GM23338 (cell line): ENCODE measurements at regions not wholly inside any gene's neighbourhood (a gene's known extent, or its start where the extent isn't known, plus 50 kb on each side); places are given as distances from the start of the nearest gene placed in this dataset.

Experiments
- ATAC-seq: fragments of 200-7000 bp; cut with Tn5 transposase; 3 replicates; pipeline ENCODE4 v1.9.1; 2020
- DNase-seq: peaks from one replicate; pipeline ENCODE4 v3.0.0-alpha.2; 2015; ENCODE audit warnings: low spot score
- H2AFZ ChIP-seq: fragments of 200-600 bp; sonication (generic); 2 replicates; pipeline ENCODE4 v1.8.0; 2016; ENCODE audit warnings: antibody characterized with exemption, mild to moderate bottlenecking, moderate library complexity
- H3F3A ChIP-seq: fragments of 200-600 bp; sonication (generic); replicated peaks from 2 replicates; pipeline ENCODE4 v1.8.0; 2017; ENCODE audit warnings: antibody characterized with exemption, mixed run types, low read depth
- H3K27ac ChIP-seq: fragments of 200-600 bp; sonication (generic); 2 replicates; pipeline ENCODE4 v1.6.1; 2016; ENCODE audit warnings: low read depth
- H3K27me3 ChIP-seq: fragments of 200-600 bp; sonication (generic); 2 replicates; pipeline ENCODE4 v1.8.0; 2016; ENCODE audit warnings: mild to moderate bottlenecking, mixed run types, moderate library complexity; ENCODE audit not compliant: insufficient read depth
- H3K36me3 ChIP-seq: fragments of 200-600 bp; sonication (generic); 2 replicates; pipeline ENCODE4 v1.8.0; 2016; ENCODE audit warnings: mild to moderate bottlenecking; ENCODE audit not compliant: insufficient read depth
- H3K4me1 ChIP-seq: fragments of 200-600 bp; sonication (generic); 2 replicates; pipeline ENCODE4 v1.8.0; 2016; ENCODE audit warnings: mild to moderate bottlenecking, moderate library complexity; ENCODE audit not compliant: insufficient read depth
- H3K4me2 ChIP-seq: fragments of 200-600 bp; sonication (generic); 2 replicates; pipeline ENCODE4 v1.7.1; 2017; ENCODE audit warnings: mixed run types
- H3K4me3 ChIP-seq: fragments of 200-600 bp; sonication (generic); 2 replicates; pipeline ENCODE4 v1.6.1; 2016; ENCODE audit warnings: mixed run types
- H3K79me2 ChIP-seq: fragments of 200-600 bp; sonication (generic); replicated peaks from 2 replicates; pipeline ENCODE4 v1.8.0; 2017; ENCODE audit warnings: mild to moderate bottlenecking; ENCODE audit not compliant: insufficient read depth
- H3K9me2 ChIP-seq: fragments of 200-600 bp; sonication (generic); 2 replicates; pipeline ENCODE4 v1.8.0; 2017; ENCODE audit not compliant: insufficient read depth
- H4K20me1 ChIP-seq: fragments of 200-600 bp; sonication (generic); replicated peaks from 2 replicates; pipeline ENCODE4 v1.8.0; 2017; ENCODE audit warnings: mild to moderate bottlenecking; ENCODE audit not compliant: insufficient read depth
- H3K27ac Mint-ChIP-seq: 2 replicates; pipeline ENCODE4 v1.8.0; 2020; ENCODE audit warnings: inconsistent platforms, mild to moderate bottlenecking, moderate library complexity, mixed read lengths
- H3K27me3 Mint-ChIP-seq: 3 replicates; pipeline ENCODE4 v1.8.0; 2022; ENCODE audit warnings: low read depth, mild to moderate bottlenecking, moderate library complexity, mixed read lengths, inconsistent platforms; ENCODE audit not compliant: insufficient read depth, poor library complexity
- H3K36me3 Mint-ChIP-seq: 3 replicates; pipeline ENCODE4 v1.8.0; 2021; ENCODE audit warnings: low read depth, mild to moderate bottlenecking, inconsistent platforms, moderate library complexity, mixed read lengths
- H3K4me1 Mint-ChIP-seq: 3 replicates; pipeline ENCODE4 v1.8.0; 2020; ENCODE audit warnings: mild to moderate bottlenecking, inconsistent platforms, mixed read lengths
- H3K4me3 Mint-ChIP-seq: 3 replicates; pipeline ENCODE4 v1.8.0; 2021; ENCODE audit warnings: moderate library complexity, mild to moderate bottlenecking, inconsistent platforms, mixed read lengths
- H3K9me3 Mint-ChIP-seq: 3 replicates; pipeline ENCODE4 v1.8.0; 2020; ENCODE audit warnings: moderate library complexity, mild to moderate bottlenecking, inconsistent platforms, mixed read lengths
- CREB1 ChIP-seq: fragments of 250-450 bp; sonication (Bioruptor Pico); IDR thresholded peaks from 2 replicates; pipeline ENCODE4 v1.5.0; 2020; ENCODE audit warnings: low read depth, mild to moderate bottlenecking, moderate library complexity
- EZH2 ChIP-seq: fragments of 200-600 bp; sonication (generic); IDR thresholded peaks from one replicate; pipeline ENCODE4 v1.8.0; 2017; ENCODE audit warnings: antibody characterized with exemption, mild to moderate bottlenecking, low read depth; ENCODE audit not compliant: unreplicated experiment
- EZH2phosphoT487 ChIP-seq: fragments of 200-600 bp; sonication (generic); IDR thresholded peaks from one replicate; pipeline ENCODE4 v1.8.1; 2018; ENCODE audit warnings: antibody characterized with exemption; ENCODE audit not compliant: unreplicated experiment
- JUNB ChIP-seq: IDR thresholded peaks from one replicate; pipeline ENCODE4 v1.6.1; 2016; ENCODE audit warnings: antibody characterized with exemption; ENCODE audit not compliant: unreplicated experiment
- NANOG ChIP-seq: IDR thresholded peaks from 2 replicates; pipeline ENCODE4 v1.6.1; 2016; ENCODE audit warnings: antibody characterized with exemption, borderline replicate concordance
- POLR2AphosphoS5 ChIP-seq: IDR thresholded peaks from 2 replicates; pipeline ENCODE4 v1.6.1; 2016; ENCODE audit warnings: antibody characterized with exemption, low read depth
- REST ChIP-seq: IDR thresholded peaks from one replicate; pipeline ENCODE4 v1.6.1; 2018; ENCODE audit warnings: antibody characterized with exemption; ENCODE audit not compliant: unreplicated experiment
- STAT1 ChIP-seq: IDR thresholded peaks from one replicate; pipeline ENCODE4 v1.6.1; 2016; ENCODE audit warnings: antibody characterized with exemption; ENCODE audit not compliant: unreplicated experiment
- ZNF114 ChIP-seq: fragments of 250-450 bp; sonication (Bioruptor Pico); IDR thresholded peaks from 2 replicates; pipeline ENCODE4 v1.5.0; 2020; ENCODE audit warnings: mild to moderate bottlenecking, moderate library complexity
- ZNF331 ChIP-seq: fragments of 250-450 bp; sonication (Bioruptor Pico); IDR thresholded peaks from 2 replicates; pipeline ENCODE4 v1.5.0; 2020; ENCODE audit warnings: low read depth, mild to moderate bottlenecking, moderate library complexity
- ZNF462 ChIP-seq: fragments of 250-450 bp; sonication (Bioruptor Pico); IDR thresholded peaks from 2 replicates; pipeline ENCODE4 v1.5.0; 2020; ENCODE audit warnings: mild to moderate bottlenecking, moderate library complexity
- TF ChIP-seq, protein P1 (sequence below): IDR thresholded peaks from 2 replicates; pipeline ENCODE4 v1.6.1; 2016; ENCODE audit warnings: antibody characterized with exemption
- TF ChIP-seq, protein P2 (sequence below), 2 experiments: fragments of 200-600 bp in 1 of 2; sonication (generic) in 1 of 2; conservative IDR thresholded peaks; 2 replicates each; pipeline versions ENCODE4 v1.5.1 to v1.6.1; 2016 to 2017; ENCODE audit warnings: antibody characterized with exemption in 2 of 2, low read depth in 2 of 2, mild to moderate bottlenecking in 2 of 2, moderate library complexity in 1 of 2

DNA sequence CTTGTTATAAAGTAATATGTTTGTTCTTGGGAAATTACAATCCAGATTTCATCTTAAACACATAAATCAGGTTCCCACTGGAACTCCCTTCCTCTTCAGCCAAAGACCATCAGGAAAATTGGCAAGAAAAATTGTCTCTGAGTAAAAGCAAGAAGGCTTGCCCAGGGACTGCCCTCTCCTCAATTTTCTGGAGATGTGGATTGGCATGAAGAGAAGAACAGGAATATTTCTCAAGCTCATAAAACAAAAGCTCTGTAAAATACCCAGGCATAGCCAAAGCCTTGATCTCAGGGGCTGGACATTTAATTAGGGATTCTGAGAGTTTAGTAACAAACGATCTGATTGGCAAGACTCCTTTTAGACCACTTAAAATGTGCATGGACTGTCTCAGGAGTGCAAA, 223.4 kb downstream of the ZNF608 start:
- Histone ChIP-seq H3K27ac (no peak overlapping the region), H3K79me2 (no peaks in the 10 kb centered on the region), H3K27me3 (no peaks in the 10 kb centered on the region), H4K20me1 (no peaks in the 10 kb centered on the region; the same call in 1 of the 2 replicates), H3K4me1 (no peaks in the 10 kb centered on the region), H3F3A (no peaks in the 10 kb centered on the region), H3K9me2 (0 out of 2 replicates have a peak, but pooled peaks cover 19% of the 10 kb centered on the region), H2AFZ (no peak overlapping the region), H3K4me2 (no peak overlapping the region), H3K36me3 (no peaks in the 10 kb centered on the region; the same call in 1 of the 2 replicates), H3K4me3 (no peak overlapping the region)
- no peak for TF ChIP-seq CREB1 (CRISPR knock-in tag)
- TF ChIP-seq, protein P1, sequence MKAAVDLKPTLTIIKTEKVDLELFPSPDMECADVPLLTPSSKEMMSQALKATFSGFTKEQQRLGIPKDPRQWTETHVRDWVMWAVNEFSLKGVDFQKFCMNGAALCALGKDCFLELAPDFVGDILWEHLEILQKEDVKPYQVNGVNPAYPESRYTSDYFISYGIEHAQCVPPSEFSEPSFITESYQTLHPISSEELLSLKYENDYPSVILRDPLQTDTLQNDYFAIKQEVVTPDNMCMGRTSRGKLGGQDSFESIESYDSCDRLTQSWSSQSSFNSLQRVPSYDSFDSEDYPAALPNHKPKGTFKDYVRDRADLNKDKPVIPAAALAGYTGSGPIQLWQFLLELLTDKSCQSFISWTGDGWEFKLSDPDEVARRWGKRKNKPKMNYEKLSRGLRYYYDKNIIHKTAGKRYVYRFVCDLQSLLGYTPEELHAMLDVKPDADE = no peak
- TF ChIP-seq JUNB = no peak
- no peak for TF ChIP-seq EZH2phosphoT487
- TF ChIP-seq ZNF462 (CRISPR knock-in tag) = no peak
- TF ChIP-seq, protein P2, sequence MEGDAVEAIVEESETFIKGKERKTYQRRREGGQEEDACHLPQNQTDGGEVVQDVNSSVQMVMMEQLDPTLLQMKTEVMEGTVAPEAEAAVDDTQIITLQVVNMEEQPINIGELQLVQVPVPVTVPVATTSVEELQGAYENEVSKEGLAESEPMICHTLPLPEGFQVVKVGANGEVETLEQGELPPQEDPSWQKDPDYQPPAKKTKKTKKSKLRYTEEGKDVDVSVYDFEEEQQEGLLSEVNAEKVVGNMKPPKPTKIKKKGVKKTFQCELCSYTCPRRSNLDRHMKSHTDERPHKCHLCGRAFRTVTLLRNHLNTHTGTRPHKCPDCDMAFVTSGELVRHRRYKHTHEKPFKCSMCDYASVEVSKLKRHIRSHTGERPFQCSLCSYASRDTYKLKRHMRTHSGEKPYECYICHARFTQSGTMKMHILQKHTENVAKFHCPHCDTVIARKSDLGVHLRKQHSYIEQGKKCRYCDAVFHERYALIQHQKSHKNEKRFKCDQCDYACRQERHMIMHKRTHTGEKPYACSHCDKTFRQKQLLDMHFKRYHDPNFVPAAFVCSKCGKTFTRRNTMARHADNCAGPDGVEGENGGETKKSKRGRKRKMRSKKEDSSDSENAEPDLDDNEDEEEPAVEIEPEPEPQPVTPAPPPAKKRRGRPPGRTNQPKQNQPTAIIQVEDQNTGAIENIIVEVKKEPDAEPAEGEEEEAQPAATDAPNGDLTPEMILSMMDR (conservative IDR thresholded peaks at IDR 0.05; ENCODE audit: low read depth in 2 of 2) = no peak
- TF ChIP-seq REST = no peak
- TF ChIP-seq POLR2AphosphoS5 = no peak
- no peak for TF ChIP-seq ZNF114 (CRISPR knock-in tag)
- no peak for TF ChIP-seq ZNF331
- TF ChIP-seq EZH2 = no peak
- no peak for TF ChIP-seq STAT1
- no peak for TF ChIP-seq NANOG
- H3K9me3 Mint-ChIP-seq = peaks cover 17% of the 10 kb centered on the region
- H3K4me1 Mint-ChIP-seq = no peaks in the 10 kb centered on the region
- H3K27me3 Mint-ChIP-seq = peaks cover 9% of the 10 kb centered on the region
- no peak for ATAC-seq
- no peak overlapping the region for H3K4me3 Mint-ChIP-seq
- no peak overlapping the region for H3K27ac Mint-ChIP-seq
- no peak for DNase-seq
- H3K36me3 Mint-ChIP-seq = peaks cover 15% of the 10 kb centered on the region; the same call in 2 of the 3 replicates
